Natural killer cell (primary cell): ENCODE measurements at regions not wholly inside any gene's neighbourhood (a gene's known extent, or its start where the extent isn't known, plus 50 kb on each side); places are given as distances from the start of the nearest gene placed in this dataset.

Source experiments
- ATAC-seq, 3 donors: fragments of 150-1000 bp in 2 of 3; fragments of 200-7000 bp in 1 of 3; cut with Tn5 transposase; 1 replicate in 1 of 3; 2 replicates in 2 of 3; pipeline ENCODE4 v1.10.0; 2021; ENCODE audit warnings: mild to moderate bottlenecking in 2 of 3, moderate library complexity in 2 of 3
- DNase-seq, 2 donors: peaks; one replicate each; pipeline versions ENCODE4 v3.0.0 to v3.0.0-alpha.2; 2013 to 2021; ENCODE audit warnings: mixed read lengths in 1 of 2
- H3K27ac ChIP-seq: one replicate; pipeline ENCODE4 v1.5.1; 2013; ENCODE audit warnings: mild to moderate bottlenecking, low read length
- H3K27me3 ChIP-seq: one replicate; pipeline ENCODE4 v1.6.1; 2013; ENCODE audit warnings: low read length; ENCODE audit not compliant: control insufficient read depth, insufficient read depth
- H3K36me3 ChIP-seq: one replicate; pipeline ENCODE4 v1.6.1; 2013; ENCODE audit warnings: low read length; ENCODE audit not compliant: control insufficient read depth, insufficient read depth
- H3K4me1 ChIP-seq: one replicate; pipeline ENCODE4 v1.6.1; 2013; ENCODE audit warnings: low read length; ENCODE audit not compliant: control insufficient read depth, insufficient read depth
- H3K4me3 ChIP-seq: one replicate; pipeline ENCODE4 v1.5.1; 2013; ENCODE audit warnings: low read length
- H3K9me3 ChIP-seq: one replicate; pipeline ENCODE4 v1.6.1; 2013; ENCODE audit warnings: low read length; ENCODE audit not compliant: control insufficient read depth, insufficient read depth
- H3K27ac Mint-ChIP-seq, 2 donors: one replicate each; pipeline ENCODE4 v1.8.0; 2022; ENCODE audit warnings: mild to moderate bottlenecking in 2 of 2, mixed read lengths in 2 of 2, moderate library complexity in 1 of 2
- H3K27me3 Mint-ChIP-seq, 2 donors: one replicate each; pipeline ENCODE4 v1.8.0; 2022; ENCODE audit warnings: low read depth in 2 of 2, mixed read lengths in 2 of 2
- H3K36me3 Mint-ChIP-seq: one replicate; pipeline ENCODE4 v1.8.0; 2022; ENCODE audit warnings: mixed read lengths
- H3K4me1 Mint-ChIP-seq, 2 donors: one replicate each; pipeline ENCODE4 v1.8.0; 2022; ENCODE audit warnings: mixed read lengths in 2 of 2
- H3K4me3 Mint-ChIP-seq: one replicate; pipeline ENCODE4 v1.8.0; 2022; ENCODE audit warnings: mild to moderate bottlenecking, moderate library complexity, mixed read lengths
- H3K9me3 Mint-ChIP-seq, 2 donors: one replicate each; pipeline ENCODE4 v1.8.0; 2022; ENCODE audit warnings: mixed read lengths in 2 of 2
- CTCF ChIP-seq: fragments of 200-600 bp; IDR thresholded peaks from one replicate; pipeline ENCODE4 v1.8.0; 2022; ENCODE audit warnings: antibody characterized with exemption
- WGBS: methylation state at CpG from one replicate; pipeline ENCODE4 v1.1.7; 2013; ENCODE audit warnings: missing lambda C conversion rate; ENCODE audit not compliant: insufficient coverage; 5-methylcytosine and 5-hydroxymethylcytosine counted together
- intact Hi-C: fragments of 100-400 bp; cut with micrococcal nuclease; formaldehyde crosslinking; loops from one replicate; pipeline ENCODE4 v1.14.2; 2022

DNA sequence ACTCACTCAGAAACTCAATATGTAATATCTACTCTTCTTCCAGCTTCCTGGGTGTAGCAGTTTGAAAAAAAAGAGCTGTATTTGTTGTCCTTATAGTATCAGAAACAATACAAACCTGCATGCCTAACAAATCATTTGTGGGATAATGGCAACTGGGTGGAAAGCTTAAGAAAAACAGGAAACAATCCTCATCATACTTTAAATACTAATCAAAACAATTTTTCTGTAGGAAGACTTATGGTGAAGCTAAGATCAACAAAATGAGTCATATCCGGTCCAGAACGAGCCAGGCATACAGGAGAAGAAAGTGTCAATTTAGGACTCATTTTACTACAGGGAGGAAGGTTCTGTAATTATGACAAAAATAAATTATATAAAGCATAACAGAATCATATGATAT is 181.8 kb upstream of the ADGRL4 start:
- Mint-ChIP-seq H3K9me3 (peaks cover 17 to 24% of the 10 kb centered on the region in 2 donors), H3K4me1 (no peaks in the 10 kb centered on the region), H3K27me3 (no peaks in the 10 kb centered on the region), H3K36me3 (no peaks in the 10 kb centered on the region), H3K27ac (no peak overlapping the region), H3K4me3 (no peak overlapping the region)
- no peaks in the 10 kb centered on the region for H3K4me1 ChIP-seq
- no peak overlapping the region for H3K27ac ChIP-seq
- no peak overlapping the region for H3K4me3 ChIP-seq
- no peak for ATAC-seq
- H3K36me3 ChIP-seq, result no peaks in the 10 kb centered on the region
- WGBS, result no CpG with 5 or more reads among the region's 2 CpGs
- H3K9me3 ChIP-seq, result peaks cover 6% of the 10 kb centered on the region
- no peak for TF ChIP-seq CTCF
- H3K27me3 ChIP-seq, result no peaks in the 10 kb centered on the region
- intact Hi-C loops, result no loop called here
- no peak for DNase-seq

- Histone ChIP-seq H3K4me3 (no peak overlapping the region), H3K27me3 (no peaks in the 10 kb centered on the region), H3K27ac (no peak overlapping the region), H3K9me3 (peaks cover 6% of the 10 kb centered on the region), H3K4me1 (no peaks in the 10 kb centered on the region), H3K36me3 (no peaks in the 10 kb centered on the region)
- H3K27ac Mint-ChIP-seq, result no peak overlapping the region
- no peaks in the 10 kb centered on the region for H3K36me3 Mint-ChIP-seq
- peaks cover 13 to 21% of the 10 kb centered on the region in 2 donors for H3K9me3 Mint-ChIP-seq
- no peaks in the 10 kb centered on the region for H3K4me1 Mint-ChIP-seq
- TF ChIP-seq CTCF, result no peak
- intact Hi-C loops, result no loop called here
- ATAC-seq (no peak), DNase-seq (no peak)
- no peaks in the 10 kb centered on the region for H3K27me3 Mint-ChIP-seq
- no peak overlapping the region for H3K4me3 Mint-ChIP-seq
These were observed 179.7 kb upstream of the ADGRL4 start for GRCh38 chr1:79186260-79186659.

GRCh38 chr1:79177844-79178243 is 171.3 kb upstream of the ADGRL4 start:
- ATAC-seq (no peak), DNase-seq (no peak)
- H3K4me3 ChIP-seq, result no peak overlapping the region
- 100% methylated on average over 1 of the region's 1 CpG for WGBS
- Mint-ChIP-seq H3K36me3 (no peaks in the 10 kb centered on the region), H3K27ac (no peak overlapping the region), H3K4me1 (no peaks in the 10 kb centered on the region), H3K4me3 (no peak overlapping the region), H3K27me3 (no peaks in the 10 kb centered on the region), H3K9me3 (peaks cover 15 to 17% of the 10 kb centered on the region in 2 donors)
- intact Hi-C loops, result no loop called here
- no peak for TF ChIP-seq CTCF
- H3K9me3 ChIP-seq, result peaks cover 3% of the 10 kb centered on the region
- H3K36me3 ChIP-seq, result no peaks in the 10 kb centered on the region
- no peaks in the 10 kb centered on the region for H3K27me3 ChIP-seq
- no peaks in the 10 kb centered on the region for H3K4me1 ChIP-seq
- no peak overlapping the region for H3K27ac ChIP-seq

DNA sequence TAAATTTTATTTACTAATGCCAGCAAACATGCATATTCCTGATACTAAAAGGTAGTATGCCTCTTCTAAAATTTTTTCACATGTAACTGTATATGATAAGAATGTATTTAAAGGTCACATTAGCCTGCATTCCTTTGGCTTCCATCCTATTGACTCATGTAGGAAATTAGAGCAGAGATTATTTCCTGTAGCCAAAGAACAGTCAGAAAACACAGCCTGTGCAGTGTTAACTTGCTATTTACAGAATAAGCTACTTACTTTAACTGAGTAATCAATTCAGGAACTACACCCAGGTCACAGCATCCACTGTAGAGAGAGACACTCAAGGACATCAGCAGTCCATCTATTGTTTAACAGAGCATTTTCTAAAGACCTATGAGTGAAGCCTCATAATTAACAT is 154.5 kb upstream of the ADGRL4 start:
- no peaks in the 10 kb centered on the region for H3K4me1 ChIP-seq
- Mint-ChIP-seq H3K27me3 (no peaks in the 10 kb centered on the region), H3K36me3 (peaks cover 8% of the 10 kb centered on the region), H3K4me3 (no peak overlapping the region), H3K9me3 (peaks cover 20% of the 10 kb centered on the region in 2 donors), H3K27ac (no peak overlapping the region), H3K4me1 (no peaks in the 10 kb centered on the region)
- peaks cover 16% of the 10 kb centered on the region for H3K9me3 ChIP-seq
- H3K27me3 ChIP-seq, result no peaks in the 10 kb centered on the region
- ATAC-seq (no peak), DNase-seq (no peak)
- TF ChIP-seq CTCF, result no peak
- H3K4me3 ChIP-seq, result no peak overlapping the region
- H3K27ac ChIP-seq, result no peak overlapping the region
- no peaks in the 10 kb centered on the region for H3K36me3 ChIP-seq
- intact Hi-C loops, result no loop called here
